Activated CD4-positive, alpha-beta memory T cell treated with anti-CD3 and anti-CD28 coated beads, Interleukin-2, amount 10 ng/mL, durations not matched to agents 7 days and 5 days (primary cell): ENCODE measurements at regions not wholly inside any gene's neighbourhood (a gene's known extent, or its start where the extent isn't known, plus 50 kb on each side); places are given as distances from the start of the nearest gene placed in this dataset.

Source experiments
- CTCF ChIA-PET: fragments of 350-600 bp; sonication (Branson Sonifier 250); formaldehyde crosslinking; loops from one replicate; lab custom pipeline; 2021; ENCODE audit warnings: antibody characterized with exemption, inconsistent platforms; lab: Charles Lee
- POLR2A ChIA-PET: fragments of 350-600 bp; sonication (Branson Sonifier 250); formaldehyde crosslinking; loops from one replicate; lab custom pipeline; 2021; ENCODE audit warnings: antibody characterized with exemption; lab: Charles Lee
- DNase-seq: peaks from one replicate; pipeline ENCODE4 v3.0.0-alpha.2; 2020
- H3K27ac Mint-ChIP-seq: one replicate; pipeline ENCODE4 v1.8.0; 2021; ENCODE audit warnings: mild to moderate bottlenecking, mixed read lengths
- H3K27me3 Mint-ChIP-seq: one replicate; pipeline ENCODE4 v1.8.0; 2021; ENCODE audit warnings: mixed read lengths
- H3K36me3 Mint-ChIP-seq: one replicate; pipeline ENCODE4 v1.8.0; 2021; ENCODE audit warnings: low read depth, mixed read lengths
- H3K4me1 Mint-ChIP-seq: one replicate; pipeline ENCODE4 v1.8.0; 2021; ENCODE audit warnings: mixed read lengths
- H3K4me3 Mint-ChIP-seq: one replicate; pipeline ENCODE4 v1.8.0; 2021; ENCODE audit warnings: mild to moderate bottlenecking, mixed read lengths
- H3K9me3 Mint-ChIP-seq: one replicate; pipeline ENCODE4 v1.8.0; 2021; ENCODE audit warnings: mixed read lengths

DNA sequence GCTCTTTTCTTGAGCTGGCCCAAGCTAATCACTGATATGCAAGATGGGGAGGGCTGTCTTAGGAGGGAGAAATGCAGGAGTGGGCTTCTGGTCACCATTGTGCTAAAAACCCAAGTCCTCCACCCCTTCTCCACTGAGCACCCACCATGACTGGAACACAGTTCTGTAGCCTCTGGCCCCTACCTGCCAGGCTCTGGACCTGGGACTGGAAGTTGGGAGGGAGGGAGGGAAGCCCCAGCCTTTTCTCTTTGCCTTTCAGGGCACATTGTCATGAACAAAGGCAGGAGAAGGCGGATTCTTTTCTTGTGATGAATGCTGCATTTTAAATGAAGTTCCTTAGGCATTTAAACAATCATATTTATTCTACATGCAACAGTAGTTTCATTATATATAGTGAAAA lies 559.1 kb upstream of the TRPC7 start:
- H3K27ac Mint-ChIP-seq: no peak overlapping the region
- H3K4me3 Mint-ChIP-seq: no peak overlapping the region
- POLR2A ChIA-PET: no interaction called here
- no peaks in the 10 kb centered on the region for H3K27me3 Mint-ChIP-seq
- CTCF ChIA-PET: no interaction called here
- H3K9me3 Mint-ChIP-seq: no peaks in the 10 kb centered on the region
- H3K4me1 Mint-ChIP-seq: no peaks in the 10 kb centered on the region
- no peaks in the 10 kb centered on the region for H3K36me3 Mint-ChIP-seq
- DNase-seq: no peak

DNA sequence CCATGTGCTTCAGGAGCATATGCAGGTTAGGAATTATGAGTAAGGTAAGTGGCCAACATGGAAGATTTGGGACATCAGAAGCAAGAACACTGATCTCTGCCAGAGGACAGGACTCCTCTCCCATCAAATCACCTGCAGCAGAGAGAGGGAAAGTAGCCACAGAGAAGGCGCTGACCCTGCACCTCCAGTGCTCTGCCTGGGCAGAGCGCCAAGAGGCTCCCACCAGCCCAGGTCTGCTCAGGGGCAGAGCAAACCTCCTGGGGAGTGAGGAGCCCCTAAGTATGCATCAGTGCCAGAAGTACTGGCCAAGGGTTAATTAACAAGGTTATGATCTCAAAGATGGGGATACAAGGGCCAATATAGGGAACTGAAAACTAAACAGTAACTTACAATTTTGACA lies 545.3 kb upstream of the TRPC7 start:
- Mint-ChIP-seq H3K27me3 (no peaks in the 10 kb centered on the region), H3K4me3 (no peak overlapping the region), H3K9me3 (no peaks in the 10 kb centered on the region), H3K27ac (no peak overlapping the region), H3K4me1 (no peaks in the 10 kb centered on the region), H3K36me3 (no peaks in the 10 kb centered on the region)
- POLR2A ChIA-PET: no interaction called here
- no peak for DNase-seq
- CTCF ChIA-PET: no interaction called here

GRCh38 chr5:136909906-136910305 lies 544.6 kb upstream of the TRPC7 start:
- CTCF ChIA-PET: no interaction called here
- POLR2A ChIA-PET: no interaction called here
- no peaks in the 10 kb centered on the region for H3K36me3 Mint-ChIP-seq

DNA sequence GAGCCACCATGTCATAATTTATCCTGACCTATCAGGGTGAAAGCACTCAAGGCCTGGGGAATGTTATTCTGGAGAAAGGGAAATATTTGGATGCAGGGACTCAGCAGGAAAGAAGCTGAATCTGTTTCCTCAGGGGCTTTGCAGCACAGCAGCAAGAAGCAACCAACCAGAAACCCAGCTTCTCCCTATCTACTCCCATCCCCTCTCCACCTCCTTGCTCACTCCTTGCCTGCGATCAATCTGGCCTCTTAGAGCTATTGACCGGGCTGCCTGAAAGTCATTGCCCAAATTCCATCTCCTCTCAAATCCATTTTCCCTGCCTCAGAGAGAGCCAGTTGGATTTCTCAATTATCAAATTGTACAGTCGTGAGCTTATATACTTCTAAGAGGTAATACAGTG lies 542.0 kb upstream of the TRPC7 start:
- H3K27ac Mint-ChIP-seq: no peak overlapping the region
- no peaks in the 10 kb centered on the region for H3K27me3 Mint-ChIP-seq
- no peaks in the 10 kb centered on the region for H3K4me1 Mint-ChIP-seq
- no peaks in the 10 kb centered on the region for H3K9me3 Mint-ChIP-seq
- H3K4me3 Mint-ChIP-seq: no peak overlapping the region
- no peak for DNase-seq
- no peaks in the 10 kb centered on the region for H3K36me3 Mint-ChIP-seq
- POLR2A ChIA-PET: no interaction called here
- CTCF ChIA-PET: no interaction called here

More at GRCh38 chr5:136909906-136910305, 544.6 kb upstream of the TRPC7 start:
- Mint-ChIP-seq H3K4me1 (no peaks in the 10 kb centered on the region), H3K27me3 (no peaks in the 10 kb centered on the region), H3K27ac (no peak overlapping the region), H3K9me3 (no peaks in the 10 kb centered on the region), H3K4me3 (no peak overlapping the region)
- DNase-seq: no peak

- ChIA-PET CTCF (no interaction called here), POLR2A (no interaction called here)
- H3K27me3 Mint-ChIP-seq: no peaks in the 10 kb centered on the region
- H3K9me3 Mint-ChIP-seq: no peaks in the 10 kb centered on the region
- no peak for DNase-seq
- no peak overlapping the region for H3K27ac Mint-ChIP-seq
- H3K4me3 Mint-ChIP-seq: no peak overlapping the region
- no peaks in the 10 kb centered on the region for H3K36me3 Mint-ChIP-seq
- no peaks in the 10 kb centered on the region for H3K4me1 Mint-ChIP-seq
Observed at GRCh38 chr5:136906545-136906944, 541.2 kb upstream of the TRPC7 start.

DNA sequence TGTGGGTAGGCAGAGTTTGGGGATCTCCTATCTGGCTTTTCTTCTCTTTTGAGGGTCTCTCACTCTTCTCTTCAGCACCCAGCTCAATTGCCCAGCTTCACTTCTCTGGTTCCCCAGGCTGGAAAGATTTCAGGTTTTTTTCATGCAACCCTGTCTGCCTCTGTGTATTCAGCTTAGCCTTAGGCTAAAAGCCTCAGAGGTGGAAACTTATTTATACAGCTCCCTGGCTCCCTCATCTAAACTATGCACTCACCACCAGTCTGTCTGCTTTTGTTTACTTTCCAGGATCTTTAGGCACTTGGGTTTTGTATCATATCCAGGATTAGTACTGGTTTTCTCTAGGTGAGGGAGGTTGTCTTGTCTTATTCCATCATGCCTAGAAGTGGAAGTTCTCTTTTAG lies 540.2 kb upstream of the TRPC7 start:
- DNase-seq: no peak
- no peak overlapping the region for H3K27ac Mint-ChIP-seq
- POLR2A ChIA-PET: no interaction called here
- no peaks in the 10 kb centered on the region for H3K4me1 Mint-ChIP-seq
- CTCF ChIA-PET: no interaction called here
- H3K27me3 Mint-ChIP-seq: no peaks in the 10 kb centered on the region
- no peak overlapping the region for H3K4me3 Mint-ChIP-seq
- H3K36me3 Mint-ChIP-seq: no peaks in the 10 kb centered on the region
- H3K9me3 Mint-ChIP-seq: peaks cover 3% of the 10 kb centered on the region

DNA sequence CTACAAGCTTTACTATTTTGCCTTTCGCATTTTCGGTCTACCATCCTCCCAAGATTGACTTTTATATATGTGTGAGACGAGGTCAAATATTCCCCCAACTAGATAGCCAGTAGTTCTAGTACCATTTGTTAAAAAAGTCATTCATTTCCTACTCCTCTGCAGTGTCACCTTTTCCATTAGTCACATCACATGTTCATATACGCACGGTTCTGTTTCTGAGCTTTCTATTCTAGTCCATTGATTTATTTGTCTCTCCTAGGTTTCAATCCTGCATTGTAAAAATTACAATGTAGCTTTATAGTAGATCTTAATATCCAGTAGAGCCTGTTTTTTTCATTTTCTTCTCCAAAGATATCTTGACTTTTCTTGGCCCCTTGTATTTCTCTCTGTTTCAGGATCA lies 528.7 kb upstream of the TRPC7 start:
- Mint-ChIP-seq H3K4me1 (no peaks in the 10 kb centered on the region), H3K9me3 (peaks cover 3% of the 10 kb centered on the region), H3K27ac (no peak overlapping the region), H3K4me3 (no peak overlapping the region), H3K36me3 (no peaks in the 10 kb centered on the region), H3K27me3 (no peaks in the 10 kb centered on the region)
- POLR2A ChIA-PET: no interaction called here
- DNase-seq: no peak
- CTCF ChIA-PET: no interaction called here

GRCh38 chr5:136892000-136892399 lies 526.7 kb upstream of the TRPC7 start:
- Mint-ChIP-seq H3K27me3 (no peaks in the 10 kb centered on the region), H3K4me1 (no peaks in the 10 kb centered on the region), H3K36me3 (no peaks in the 10 kb centered on the region), H3K27ac (no peak overlapping the region), H3K4me3 (no peak overlapping the region), H3K9me3 (no peaks in the 10 kb centered on the region)
- DNase-seq: no peak
- POLR2A ChIA-PET: no interaction called here
- CTCF ChIA-PET: interaction anchor here (1.0 kb wide), 1 partner anchor 9 kb away, joined by 4 read pairs; no protein-coding TSS in a partner anchor

- Mint-ChIP-seq H3K27ac (no peak overlapping the region), H3K36me3 (no peaks in the 10 kb centered on the region), H3K4me3 (no peak overlapping the region), H3K27me3 (no peaks in the 10 kb centered on the region), H3K4me1 (no peaks in the 10 kb centered on the region), H3K9me3 (no peaks in the 10 kb centered on the region)
- DNase-seq: no peak
- ChIA-PET CTCF (interaction anchor here (1.0 kb wide), 1 partner anchor 10 kb away, joined by 4 read pairs; no protein-coding TSS in a partner anchor), POLR2A (no interaction called here)
Observed at GRCh38 chr5:136891175-136891972, 526.0 kb upstream of the TRPC7 start.

DNA sequence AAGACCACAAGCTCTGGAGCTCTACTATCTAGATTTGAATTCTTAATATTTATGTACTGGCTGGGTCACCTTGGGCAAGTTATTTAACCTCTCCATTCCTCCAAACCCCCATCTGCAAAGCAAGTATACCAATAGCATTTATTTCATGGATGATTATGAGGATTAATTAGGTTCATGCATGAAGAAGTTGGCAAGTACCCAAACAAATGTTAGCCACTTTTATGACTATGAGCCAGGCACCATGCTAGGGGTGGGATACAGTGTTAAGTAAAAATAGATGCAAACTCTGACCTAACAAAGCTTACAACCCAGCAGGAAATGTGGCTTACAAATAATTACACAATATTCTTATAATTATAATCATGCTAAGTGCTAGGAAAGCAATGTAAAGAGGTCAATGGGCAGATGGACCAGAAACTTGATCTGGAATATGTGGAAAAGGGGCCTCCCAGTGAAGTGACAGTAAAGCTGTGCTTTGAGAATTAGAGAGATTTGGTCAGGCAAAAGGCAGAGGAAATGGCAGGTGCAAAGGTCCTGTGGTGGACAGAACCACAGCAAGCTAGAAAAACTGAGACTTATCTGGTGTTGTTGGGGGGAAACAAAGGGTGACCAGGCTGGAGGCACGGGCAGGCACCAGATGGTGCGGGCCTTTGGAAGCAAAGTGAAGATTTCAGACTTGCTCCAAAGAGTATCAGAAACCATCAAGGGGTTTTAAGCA lies 525.2 kb upstream of the TRPC7 start:
- no peak overlapping the region for H3K4me3 Mint-ChIP-seq
- H3K36me3 Mint-ChIP-seq: no peaks in the 10 kb centered on the region
- POLR2A ChIA-PET: no interaction called here
- no peaks in the 10 kb centered on the region for H3K4me1 Mint-ChIP-seq
- no peaks in the 10 kb centered on the region for H3K27me3 Mint-ChIP-seq
- no peak for DNase-seq
- H3K9me3 Mint-ChIP-seq: no peaks in the 10 kb centered on the region
- CTCF ChIA-PET: no interaction called here
- no peak overlapping the region for H3K27ac Mint-ChIP-seq

DNA sequence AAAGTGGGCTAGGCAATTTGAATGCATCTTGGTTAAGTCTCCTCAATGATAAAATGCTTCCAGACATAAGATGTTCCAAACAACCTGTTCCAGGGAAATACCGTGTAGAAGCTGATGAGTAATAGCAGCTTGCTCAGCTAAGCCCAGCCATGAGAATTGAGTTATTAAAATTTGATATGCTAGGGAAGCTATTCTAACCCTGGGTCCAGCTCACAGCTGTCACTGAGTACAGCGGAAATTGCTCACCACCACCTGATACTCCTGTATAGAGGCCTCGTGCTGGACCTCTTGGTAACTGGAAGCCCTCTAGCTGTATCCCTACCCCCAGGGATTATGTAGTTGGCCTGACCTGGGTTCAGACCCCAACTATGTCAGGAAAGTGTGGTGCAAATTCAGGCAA lies 521.3 kb upstream of the TRPC7 start:
- Mint-ChIP-seq H3K9me3 (peaks cover 5% of the 10 kb centered on the region), H3K27ac (no peak overlapping the region), H3K27me3 (no peaks in the 10 kb centered on the region), H3K4me3 (no peak overlapping the region), H3K36me3 (no peaks in the 10 kb centered on the region), H3K4me1 (no peaks in the 10 kb centered on the region)
- POLR2A ChIA-PET: no interaction called here
- no peak for DNase-seq
- CTCF ChIA-PET: no interaction called here

- H3K27ac Mint-ChIP-seq: no peak overlapping the region
- H3K9me3 Mint-ChIP-seq: no peaks in the 10 kb centered on the region
- no peaks in the 10 kb centered on the region for H3K27me3 Mint-ChIP-seq
- no peaks in the 10 kb centered on the region for H3K4me1 Mint-ChIP-seq
- H3K36me3 Mint-ChIP-seq: no peaks in the 10 kb centered on the region
- ChIA-PET CTCF (no interaction called here), POLR2A (no interaction called here)
- H3K4me3 Mint-ChIP-seq: no peak overlapping the region
- no peak for DNase-seq
Observed at GRCh38 chr5:136864960-136865359, 499.6 kb upstream of the TRPC7 start.

DNA sequence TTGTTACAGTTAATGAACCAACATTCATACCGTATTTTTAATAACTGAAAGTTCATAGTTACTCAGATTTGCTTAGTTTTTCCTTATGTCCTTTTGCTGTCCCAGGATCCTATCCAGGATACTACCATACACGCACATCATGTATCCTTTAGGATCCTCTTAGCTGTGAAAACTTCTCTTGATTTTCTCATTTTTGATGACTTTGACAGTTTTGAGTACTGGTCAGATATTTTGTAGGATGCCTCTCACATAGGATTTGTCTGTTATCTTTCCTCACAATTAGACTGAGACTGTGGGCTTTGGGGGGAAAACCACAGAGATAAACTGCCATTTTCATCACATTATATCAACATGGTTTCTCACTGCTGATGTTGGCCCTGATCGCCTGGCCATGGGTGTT lies 491.3 kb upstream of the TRPC7 start:
- ChIA-PET POLR2A (no interaction called here), CTCF (no interaction called here)
- Mint-ChIP-seq H3K27ac (no peak overlapping the region), H3K27me3 (no peaks in the 10 kb centered on the region), H3K4me3 (no peak overlapping the region), H3K4me1 (no peaks in the 10 kb centered on the region), H3K9me3 (no peaks in the 10 kb centered on the region), H3K36me3 (no peaks in the 10 kb centered on the region)
- DNase-seq: no peak

DNA sequence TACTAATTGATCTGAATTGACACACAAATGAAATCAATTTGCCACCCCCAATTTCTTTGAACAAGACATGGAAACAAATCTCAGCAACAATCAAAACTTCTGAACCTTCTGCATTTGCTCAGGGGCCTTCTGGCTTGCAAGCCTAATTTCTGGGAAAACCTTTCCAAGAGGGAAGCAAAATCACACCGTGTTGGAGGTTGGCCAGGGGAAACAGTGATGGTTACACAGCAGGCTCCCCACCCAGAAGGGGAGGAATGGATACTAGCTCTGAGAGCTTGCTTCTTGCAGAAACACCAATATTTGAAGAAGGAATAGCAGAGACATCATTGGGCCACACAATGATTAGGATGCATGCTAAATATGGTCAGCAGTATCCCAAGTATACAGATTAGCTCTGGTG lies 488.6 kb upstream of the TRPC7 start:
- ChIA-PET POLR2A (no interaction called here), CTCF (no interaction called here)
- H3K4me3 Mint-ChIP-seq: no peak overlapping the region
- no peaks in the 10 kb centered on the region for H3K9me3 Mint-ChIP-seq
- no peak for DNase-seq
- H3K27ac Mint-ChIP-seq: no peak overlapping the region
- H3K4me1 Mint-ChIP-seq: no peaks in the 10 kb centered on the region
- H3K36me3 Mint-ChIP-seq: no peaks in the 10 kb centered on the region
- H3K27me3 Mint-ChIP-seq: no peaks in the 10 kb centered on the region
